LNCaP clone FGC (cell line): ENCODE measurements at regions not wholly inside any gene's neighbourhood (a gene's known extent, or its start where the extent isn't known, plus 50 kb on each side); places are given as distances from the start of the nearest gene placed in this dataset.
"Not testable (repeated sequence)": the region's sequence is repeated elsewhere in the genome, so short reads cannot be mapped to it uniquely, and the experiment has no call there.

ENCODE experiments used
- DNase-seq: peaks from one replicate; pipeline ENCODE4 v3.0.0-alpha.2; 2011; ENCODE audit warnings: low read depth
- H3K4me3 ChIP-seq: 2 replicates; pipeline ENCODE4 v1.5.1; 2011; ENCODE audit warnings: mild to moderate bottlenecking, low read depth, low read length, control low read depth
- CTCF ChIP-seq: IDR thresholded peaks from 2 replicates; pipeline ENCODE4 v1.5.1; 2012; ENCODE audit warnings: mild to moderate bottlenecking; ENCODE audit not compliant: control insufficient read depth, insufficient read depth; ENCODE audit errors: extremely low read depth

GRCh38 chr10:45564303-45564959 lies 108.1 kb downstream of the ZFAND4 start:
- no peak overlapping the region for H3K4me3 ChIP-seq
- no peak for DNase-seq
- no peak for TF ChIP-seq CTCF

- no peak for TF ChIP-seq CTCF
- DNase-seq, result no peak
- no peak overlapping the region for H3K4me3 ChIP-seq
Measured at GRCh38 chr10:45561952-45562351, 110.6 kb downstream of the ZFAND4 start.

GRCh38 chr10:45560262-45560661 lies 112.3 kb downstream of the ZFAND4 start:
- no peak overlapping the region for H3K4me3 ChIP-seq
- no peak for TF ChIP-seq CTCF
- DNase-seq, result no peak

GRCh38 chr10:45558425-45558824 lies 114.1 kb downstream of the ZFAND4 start:
- TF ChIP-seq CTCF, result no peak
- no peak for DNase-seq
- H3K4me3 ChIP-seq, result no peak overlapping the region

- DNase-seq, result no peak
- no peak overlapping the region for H3K4me3 ChIP-seq
- TF ChIP-seq CTCF, result no peak
Measured at GRCh38 chr10:45557275-45557905, 115.2 kb downstream of the ZFAND4 start.

- TF ChIP-seq CTCF, result no peak
- DNase-seq, result no peak
- no peak overlapping the region for H3K4me3 ChIP-seq
Measured at GRCh38 chr10:45555795-45556194, 116.8 kb downstream of the ZFAND4 start.

GRCh38 chr10:45555332-45555731 lies 117.2 kb downstream of the ZFAND4 start:
- not testable (repeated sequence) for H3K4me3 ChIP-seq, DNase-seq
